Fibroblast of skin of scalp (primary cell): ENCODE measurements at regions not wholly inside any gene's neighbourhood (a gene's known extent, or its start where the extent isn't known, plus 50 kb on each side); places are given as distances from the start of the nearest gene placed in this dataset.
"Not testable (repeated sequence)": the region's sequence is repeated elsewhere in the genome, so short reads cannot be mapped to it uniquely, and the experiment has no call there.

ENCODE experiments used
- DNase-seq: peaks from one replicate; pipeline ENCODE4 v3.0.0-alpha.2; 2013

GRCh38 chr3:21017115-21017852 is 733.7 kb downstream of the ZNF385D start:
- no peak for DNase-seq

- no peak for DNase-seq
Observed at GRCh38 chr3:21013566-21013965, 737.4 kb downstream of the ZNF385D start.

GRCh38 chr3:20999661-21000060 is 751.3 kb downstream of the ZNF385D start:
- DNase-seq = no peak

- DNase-seq = no peak
Observed at GRCh38 chr3:20997183-20997582, 753.8 kb downstream of the ZNF385D start.

- DNase-seq = peak; percentile 12
Observed at GRCh38 chr3:20990896-20991295, 760.1 kb downstream of the ZNF385D start.

- DNase-seq = peak; percentile 58
Observed at GRCh38 chr3:20989653-20990052, 761.4 kb downstream of the ZNF385D start.

GRCh38 chr3:20984594-20985205 is 766.3 kb downstream of the ZNF385D start:
- no peak for DNase-seq

GRCh38 chr3:20975188-20975651 is 775.8 kb downstream of the ZNF385D start:
- peak; percentile 3 for DNase-seq

- DNase-seq = no peak
Observed at GRCh38 chr3:20974396-20974795, 776.6 kb downstream of the ZNF385D start.

- DNase-seq = peak; percentile 3
Observed at GRCh38 chr3:20970807-20971206, 780.2 kb downstream of the ZNF385D start.

- not testable (repeated sequence) for DNase-seq
Observed at GRCh38 chr3:20967485-20967884, 781.5 kb upstream of the SGO1 start.

GRCh38 chr3:20958161-20958560 is 772.2 kb upstream of the SGO1 start:
- no peak for DNase-seq

GRCh38 chr3:20945892-20946291 is 759.9 kb upstream of the SGO1 start:
- no peak for DNase-seq

GRCh38 chr3:20935791-20936190 is 749.8 kb upstream of the SGO1 start:
- DNase-seq = peak; percentile 6

GRCh38 chr3:20931834-20932233 is 745.8 kb upstream of the SGO1 start:
- no peak for DNase-seq

GRCh38 chr3:20930034-20930433 is 744.0 kb upstream of the SGO1 start:
- DNase-seq = peak; percentile 19

GRCh38 chr3:20924646-20925385 is 738.8 kb upstream of the SGO1 start:
- no peak for DNase-seq

- not testable (repeated sequence) for DNase-seq
Observed at GRCh38 chr3:20921112-20921511, 735.1 kb upstream of the SGO1 start.

GRCh38 chr3:20916951-20917606 is 731.1 kb upstream of the SGO1 start:
- DNase-seq = no peak

- DNase-seq = no peak
Observed at GRCh38 chr3:20914310-20914709, 728.3 kb upstream of the SGO1 start.

- DNase-seq = peak; percentile 46
Observed at GRCh38 chr3:20912406-20912805, 726.4 kb upstream of the SGO1 start.

- DNase-seq = no peak
Observed at GRCh38 chr3:20909511-20909910, 723.5 kb upstream of the SGO1 start.

GRCh38 chr3:20905210-20905805 is 719.3 kb upstream of the SGO1 start:
- no peak for DNase-seq
